Choroid plexus epithelial cell (primary cell): ENCODE measurements at regions not wholly inside any gene's neighbourhood (a gene's known extent, or its start where the extent isn't known, plus 50 kb on each side); places are given as distances from the start of the nearest gene placed in this dataset.

Experiments used
- DNase-seq: peaks from one replicate; pipeline ENCODE4 v3.0.0-alpha.2; 2010; ENCODE audit warnings: low read depth
- H3K4me3 ChIP-seq: 2 replicates; pipeline ENCODE4 v1.5.1; 2011; ENCODE audit warnings: low read depth, mild to moderate bottlenecking, control low read depth, low read length, moderate library complexity
- TF ChIP-seq, protein P1 (sequence below): conservative IDR thresholded peaks from 2 replicates; pipeline ENCODE4 v1.5.1; 2011; ENCODE audit warnings: low read depth, mild to moderate bottlenecking, control low read depth, inconsistent platforms, low read length, moderate library complexity

DNA sequence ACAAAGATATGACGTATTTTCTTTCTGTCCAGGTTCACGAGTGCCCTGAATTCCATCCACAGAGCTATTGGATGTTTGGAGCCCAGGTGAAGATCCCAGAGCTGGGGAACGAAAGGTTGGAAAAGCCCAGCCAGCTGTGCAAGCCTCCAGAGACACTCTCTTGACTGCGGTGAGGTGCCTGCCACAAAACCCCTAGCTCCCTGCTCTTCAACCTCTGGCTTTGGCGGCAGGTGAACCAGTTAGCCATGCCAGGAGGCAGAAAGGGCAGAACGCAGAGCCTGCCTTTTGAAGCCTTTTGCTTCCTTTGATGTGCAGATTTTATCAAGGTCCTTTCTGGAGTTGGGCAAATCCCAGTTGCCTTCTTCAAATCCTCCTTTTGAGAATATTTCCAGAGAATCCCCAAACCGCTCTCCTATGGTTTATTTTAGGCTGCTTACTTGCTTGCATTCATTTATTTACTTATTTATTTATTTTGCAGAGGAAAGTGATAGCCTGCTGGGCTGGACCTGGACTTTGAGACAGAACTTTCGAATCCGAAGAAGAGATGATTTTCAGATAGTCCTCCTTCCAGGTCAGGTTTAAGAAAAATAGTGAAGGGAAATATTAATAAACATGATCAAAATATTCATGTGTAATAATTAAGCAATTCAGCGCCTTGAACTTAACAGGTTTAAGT is 411.2 kb upstream of the TBX3 start:
- no peak overlapping the region for H3K4me3 ChIP-seq
- no peak for DNase-seq
- TF ChIP-seq, protein P1, sequence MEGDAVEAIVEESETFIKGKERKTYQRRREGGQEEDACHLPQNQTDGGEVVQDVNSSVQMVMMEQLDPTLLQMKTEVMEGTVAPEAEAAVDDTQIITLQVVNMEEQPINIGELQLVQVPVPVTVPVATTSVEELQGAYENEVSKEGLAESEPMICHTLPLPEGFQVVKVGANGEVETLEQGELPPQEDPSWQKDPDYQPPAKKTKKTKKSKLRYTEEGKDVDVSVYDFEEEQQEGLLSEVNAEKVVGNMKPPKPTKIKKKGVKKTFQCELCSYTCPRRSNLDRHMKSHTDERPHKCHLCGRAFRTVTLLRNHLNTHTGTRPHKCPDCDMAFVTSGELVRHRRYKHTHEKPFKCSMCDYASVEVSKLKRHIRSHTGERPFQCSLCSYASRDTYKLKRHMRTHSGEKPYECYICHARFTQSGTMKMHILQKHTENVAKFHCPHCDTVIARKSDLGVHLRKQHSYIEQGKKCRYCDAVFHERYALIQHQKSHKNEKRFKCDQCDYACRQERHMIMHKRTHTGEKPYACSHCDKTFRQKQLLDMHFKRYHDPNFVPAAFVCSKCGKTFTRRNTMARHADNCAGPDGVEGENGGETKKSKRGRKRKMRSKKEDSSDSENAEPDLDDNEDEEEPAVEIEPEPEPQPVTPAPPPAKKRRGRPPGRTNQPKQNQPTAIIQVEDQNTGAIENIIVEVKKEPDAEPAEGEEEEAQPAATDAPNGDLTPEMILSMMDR: no peak

DNA sequence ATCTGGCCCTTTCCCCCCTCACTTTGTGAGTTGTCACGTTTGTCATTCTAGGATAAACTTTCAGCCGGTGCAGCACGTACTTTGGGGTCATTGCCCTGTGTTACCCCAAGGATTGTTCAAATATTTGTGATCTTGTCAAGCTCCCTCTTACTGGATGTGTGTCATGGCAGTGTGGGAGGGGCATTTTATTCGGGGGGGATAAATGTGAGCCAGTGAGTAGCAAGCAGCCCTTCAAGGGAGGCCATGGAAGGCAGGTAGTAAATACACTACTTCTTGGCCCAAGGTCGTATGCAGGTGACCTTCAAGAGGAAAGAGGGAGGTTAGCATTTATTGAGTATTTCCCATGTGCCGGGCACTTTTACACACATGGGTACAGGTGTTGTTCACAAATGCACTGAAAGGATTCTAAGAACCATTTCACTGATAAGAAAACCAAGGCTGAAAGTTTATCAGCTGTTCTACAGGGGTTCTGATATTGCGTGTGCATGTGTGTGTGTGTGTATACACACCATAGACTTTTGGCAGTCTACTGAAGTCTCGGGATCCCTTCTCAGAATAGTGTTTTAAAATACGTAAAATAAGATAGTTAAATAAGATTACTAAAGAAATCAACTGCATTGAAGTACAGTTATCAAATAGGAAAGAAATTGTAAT is 410.3 kb upstream of the TBX3 start:
- H3K4me3 ChIP-seq: no peak overlapping the region
- no peak for DNase-seq
- TF ChIP-seq, protein P1: no peak

DNA sequence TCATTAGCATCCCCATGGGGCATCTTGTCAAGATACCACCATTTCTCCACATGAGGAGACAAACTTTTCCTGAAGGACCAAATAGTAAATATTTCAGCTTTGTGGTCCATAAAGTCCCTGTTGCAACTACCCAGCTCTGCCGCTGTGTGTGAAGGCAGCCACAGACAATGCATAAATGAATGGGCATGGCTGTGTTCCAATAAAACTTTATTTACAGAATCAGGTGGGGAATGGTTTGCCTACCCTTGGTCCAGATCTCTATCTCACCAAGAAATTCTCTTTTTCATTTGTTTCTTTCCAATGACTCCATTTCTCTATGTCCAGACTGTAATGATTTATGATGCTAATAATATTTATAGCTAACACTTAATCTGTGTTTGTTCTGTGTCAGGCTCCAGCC is 409.3 kb upstream of the TBX3 start:
- H3K4me3 ChIP-seq: no peak overlapping the region
- DNase-seq: no peak
- TF ChIP-seq, protein P1: no peak

DNA sequence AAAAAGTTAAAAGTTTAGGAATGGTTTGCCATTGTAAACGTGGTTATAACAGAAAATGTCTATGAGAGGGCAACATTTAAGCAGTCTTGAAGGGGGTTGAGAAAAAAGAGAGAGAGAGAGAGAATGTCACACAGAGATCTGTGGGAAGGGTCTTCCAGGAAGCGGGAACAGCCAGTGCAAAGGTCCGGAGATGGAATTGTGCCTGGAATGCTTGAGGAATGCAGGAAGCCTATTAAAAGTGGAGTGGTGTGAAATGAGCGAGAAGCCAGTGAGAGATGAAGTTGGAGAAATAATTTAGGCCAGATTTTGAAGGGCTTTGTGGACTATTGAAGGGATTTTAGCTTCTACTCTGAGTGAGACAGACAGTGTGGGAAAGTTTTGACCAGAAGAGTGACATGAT is 406.8 kb upstream of the TBX3 start:
- TF ChIP-seq, protein P1: no peak
- DNase-seq: no peak
- no peak overlapping the region for H3K4me3 ChIP-seq

DNA sequence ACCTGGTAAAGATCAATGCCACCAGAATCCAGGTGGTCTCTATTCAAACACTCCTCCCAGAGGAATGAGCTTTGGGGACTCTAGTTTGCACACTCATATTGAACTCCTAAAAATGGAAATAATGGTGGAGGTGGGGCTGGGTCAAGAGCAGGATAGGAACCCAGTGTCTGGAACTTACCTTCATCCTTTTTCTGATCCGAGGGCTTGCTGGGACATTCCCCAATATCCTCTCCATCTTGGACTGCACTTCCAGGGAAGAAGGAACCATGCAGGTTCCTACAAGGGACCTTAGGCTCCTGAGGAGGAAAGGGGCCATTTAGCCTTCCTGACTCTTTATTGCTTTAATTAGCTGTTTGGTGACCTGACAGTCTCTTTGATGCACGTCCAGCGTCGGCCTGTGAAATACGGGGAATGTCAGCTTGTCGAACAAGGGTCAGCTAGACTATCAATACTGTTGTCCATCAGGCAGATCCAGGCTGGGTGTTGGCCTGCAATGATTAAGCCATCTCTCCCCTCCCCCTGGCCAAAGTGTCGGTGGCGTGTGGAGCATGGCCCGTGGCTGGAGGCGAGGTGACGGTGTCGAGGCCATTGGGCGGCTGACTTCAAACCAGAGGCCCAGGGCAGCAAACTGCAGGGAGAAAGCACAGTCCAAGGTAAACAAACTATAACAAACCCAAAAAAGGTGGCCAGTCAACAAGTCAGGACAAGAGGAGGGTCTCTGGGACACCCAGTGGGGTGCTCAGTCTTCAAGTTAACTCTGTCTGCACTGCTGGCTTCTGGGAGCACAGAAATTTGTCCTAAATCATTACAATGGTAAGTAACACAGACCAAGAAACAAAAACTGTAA is 405.2 kb upstream of the TBX3 start:
- TF ChIP-seq, protein P1: no peak
- no peak for DNase-seq
- no peak overlapping the region for H3K4me3 ChIP-seq

DNA sequence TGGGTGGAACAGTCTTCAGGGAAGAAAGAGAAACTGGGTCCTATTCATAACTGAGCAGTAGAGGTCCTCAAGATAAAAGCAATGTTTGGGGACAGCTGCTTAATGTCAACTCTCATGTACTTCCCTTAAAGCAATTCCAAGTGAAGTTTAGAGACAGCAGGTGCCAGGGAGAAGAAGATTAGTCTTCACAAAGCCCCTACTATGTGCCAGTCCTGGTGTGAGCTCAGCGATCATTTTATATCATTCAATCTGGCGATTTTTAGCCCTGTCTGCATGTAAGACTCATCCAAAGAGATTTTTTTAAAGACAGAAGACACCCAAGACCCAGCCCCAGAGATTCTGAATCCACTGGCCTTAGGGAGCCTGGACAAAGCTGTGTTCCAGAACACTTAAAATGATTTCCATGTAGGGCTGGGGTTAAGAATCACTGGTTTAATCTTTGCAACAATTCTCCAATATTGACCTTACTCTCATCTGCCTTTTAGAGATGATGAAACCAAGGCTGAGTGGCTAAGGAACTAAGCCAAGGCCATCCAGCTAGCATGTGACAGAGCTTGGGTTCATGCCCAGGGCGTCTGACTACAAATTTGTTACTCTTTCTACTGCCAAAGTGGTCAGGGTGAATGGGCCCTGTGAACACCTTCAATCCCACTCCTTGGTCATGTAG is 404.5 kb upstream of the TBX3 start:
- TF ChIP-seq, protein P1: no peak
- no peak overlapping the region for H3K4me3 ChIP-seq
- no peak for DNase-seq
